Suppressor macrophage treated with lipopolysaccharide for 1 hour (primary cell): ENCODE measurements at regions not wholly inside any gene's neighbourhood (a gene's known extent, or its start where the extent isn't known, plus 50 kb on each side); places are given as distances from the start of the nearest gene placed in this dataset.

Source experiments
- DNase-seq, 3 donors: peaks; one replicate each; pipeline ENCODE4 v3.0.0-alpha.2; 2020 to 2022

DNA sequence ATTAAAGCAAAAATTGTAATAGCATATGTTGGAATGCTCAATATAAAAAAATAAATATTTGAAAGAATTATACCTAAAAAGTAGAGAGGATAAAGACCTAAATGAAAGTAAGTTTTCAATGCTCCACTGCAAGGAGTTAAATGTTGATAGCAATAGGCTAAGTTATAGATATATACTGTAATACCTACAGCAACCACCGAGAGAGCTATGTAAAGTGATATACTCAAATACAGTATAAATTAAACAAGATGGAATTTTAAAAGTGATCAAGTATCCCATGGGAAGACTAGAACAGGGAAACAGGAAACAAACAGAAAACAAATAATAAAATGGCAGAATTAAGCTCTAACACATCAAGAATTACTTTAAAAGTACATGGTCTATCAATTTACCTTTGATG lies 73.9 kb downstream of the CASP3 start:
- peak in 2 of 3 donors; percentile 13 to 20 for DNase-seq

GRCh38 chr4:184574861-184575260 lies 74.4 kb downstream of the CASP3 start:
- DNase-seq: no peak

DNA sequence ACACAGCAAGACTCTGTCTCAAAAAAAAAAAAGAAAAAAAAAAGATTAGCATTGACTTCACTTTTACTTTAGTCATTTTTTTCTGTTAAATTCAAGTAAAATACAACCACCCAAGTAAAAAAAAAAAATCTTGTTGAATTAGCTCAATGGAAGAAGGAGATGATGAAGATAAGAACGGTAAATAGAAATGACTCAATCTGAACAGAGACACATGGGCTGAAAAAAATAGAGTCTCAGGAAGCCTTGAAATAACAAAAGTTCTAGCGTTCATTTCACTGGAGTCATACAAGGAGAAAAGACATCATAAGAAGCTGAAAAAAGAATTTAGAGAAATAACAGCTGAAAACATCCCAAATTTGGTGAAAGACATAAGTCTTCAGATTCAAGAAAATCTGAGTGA lies 75.5 kb downstream of the CASP3 start:
- no peak for DNase-seq

DNA sequence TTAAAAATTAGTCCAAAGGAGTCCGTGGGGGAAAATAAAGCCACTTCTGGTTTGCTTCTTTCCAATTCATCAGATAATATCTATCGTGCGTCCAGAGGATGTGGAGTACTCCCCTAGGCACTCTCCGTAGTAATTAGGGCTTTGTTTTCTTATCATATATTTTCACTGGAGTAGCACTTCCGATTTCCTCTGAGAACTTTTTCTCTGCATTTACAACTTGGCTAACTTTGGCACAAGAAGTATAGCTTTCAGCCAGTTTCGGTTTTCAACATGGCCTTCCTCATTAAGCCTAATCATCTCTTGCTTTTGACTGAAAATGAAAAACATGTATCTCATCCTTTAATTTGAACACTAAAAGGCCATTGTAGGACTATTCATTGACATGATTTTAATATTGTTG lies 80.5 kb downstream of the CASP3 start:
- no peak for DNase-seq

GRCh38 chr4:184563621-184564020 lies 85.6 kb downstream of the CASP3 start:
- no peak for DNase-seq

- DNase-seq: no peak
These were observed 84.6 kb upstream of the IRF2 start for GRCh38 chr4:184558996-184559395.

DNA sequence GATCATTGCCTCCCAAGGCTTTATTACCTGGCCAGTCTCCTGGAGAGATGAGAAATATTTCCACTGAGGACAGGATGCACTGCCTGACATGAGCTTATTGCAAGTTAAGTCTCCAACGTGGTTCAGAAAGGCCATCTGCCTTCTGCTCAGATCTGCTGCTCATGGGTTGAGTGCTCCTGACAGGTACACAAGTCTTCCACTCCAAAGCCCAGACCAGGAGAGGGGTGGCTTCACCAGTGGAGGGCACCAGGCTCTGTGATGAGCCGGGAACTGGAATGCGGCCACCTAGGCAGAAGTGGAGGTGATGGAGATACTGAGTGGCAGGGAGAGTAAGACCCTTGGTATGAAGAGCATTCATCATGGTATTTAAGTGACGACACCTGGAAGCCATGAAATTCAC lies 79.5 kb upstream of the IRF2 start:
- DNase-seq: no peak

- DNase-seq: no peak
These were observed 76.1 kb upstream of the IRF2 start for GRCh38 chr4:184550476-184550875.

GRCh38 chr4:184548648-184549341 lies 74.4 kb upstream of the IRF2 start:
- DNase-seq: no peak

DNA sequence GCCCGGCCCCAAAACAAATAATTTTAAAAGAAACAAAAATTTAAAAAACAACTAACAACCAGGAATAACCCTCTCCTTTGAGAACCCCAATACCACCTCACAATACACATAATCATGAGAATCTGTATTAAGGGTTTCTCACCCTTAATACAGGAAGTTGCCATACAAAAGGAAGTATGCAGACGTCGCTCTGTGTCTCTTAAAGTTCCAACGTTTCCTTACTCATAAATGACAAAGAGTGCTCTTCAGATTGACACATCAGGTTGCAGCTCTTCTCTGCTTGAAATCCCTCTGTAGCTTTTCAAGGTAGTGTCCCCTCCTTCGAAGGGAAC lies 73.9 kb upstream of the IRF2 start:
- peak; percentile 48 to 62 (median 61) for DNase-seq

DNA sequence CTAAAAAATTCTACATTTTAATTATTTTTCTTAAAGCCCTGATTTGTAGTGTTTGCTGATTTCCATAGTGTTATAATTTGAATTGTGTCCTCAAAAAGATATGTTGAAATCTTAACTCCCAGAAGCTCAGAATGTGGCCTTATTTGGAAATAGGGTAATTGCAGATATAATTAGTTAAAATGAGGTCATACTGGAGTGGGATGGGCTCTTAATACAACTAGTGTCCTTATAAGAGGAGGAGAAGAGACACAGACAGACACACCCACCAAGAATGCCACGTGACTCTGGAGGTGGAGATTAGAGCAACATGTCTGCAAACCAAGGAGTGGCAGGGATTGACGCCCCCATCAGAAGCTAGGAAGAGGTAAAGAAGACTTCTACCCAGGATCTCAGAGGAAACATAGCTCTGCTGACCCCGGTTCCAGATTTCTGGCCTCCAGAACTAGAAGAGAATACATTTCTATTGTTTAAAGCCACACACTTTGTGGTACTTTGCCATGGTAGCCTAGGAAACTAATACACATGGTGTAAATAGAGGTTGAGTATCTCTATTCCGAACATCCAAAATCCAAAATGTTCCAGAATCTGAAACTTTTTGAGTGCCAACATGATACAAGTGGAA lies 70.5 kb upstream of the IRF2 start:
- DNase-seq: peak; percentile 29 to 34 (median 32)

GRCh38 chr4:184541907-184542306 lies 67.6 kb upstream of the IRF2 start:
- no peak for DNase-seq

DNA sequence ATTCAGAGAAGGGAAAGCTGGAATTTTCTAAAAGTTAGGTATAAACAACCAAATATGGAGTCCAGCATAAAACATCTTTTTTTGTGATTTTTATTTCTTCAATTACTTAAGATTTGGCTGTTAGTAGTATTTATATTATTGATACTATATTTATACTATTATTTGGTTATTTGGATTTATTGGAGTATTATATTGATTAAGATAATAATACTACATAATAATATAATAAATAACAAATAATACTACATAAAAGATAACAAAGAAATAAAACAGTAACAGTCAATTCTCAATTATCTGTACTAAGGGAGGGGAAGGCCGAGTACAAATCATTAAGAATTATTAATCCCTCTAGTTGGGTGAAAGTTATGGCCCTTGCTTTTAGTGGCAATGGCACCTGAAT lies 66.0 kb upstream of the IRF2 start:
- no peak for DNase-seq

GRCh38 chr4:184538023-184538599 lies 63.8 kb upstream of the IRF2 start:
- DNase-seq: peak; percentile 91 to 94 (median 93)

GRCh38 chr4:184537269-184538022 lies 63.1 kb upstream of the IRF2 start:
- DNase-seq: peak; percentile 97

DNA sequence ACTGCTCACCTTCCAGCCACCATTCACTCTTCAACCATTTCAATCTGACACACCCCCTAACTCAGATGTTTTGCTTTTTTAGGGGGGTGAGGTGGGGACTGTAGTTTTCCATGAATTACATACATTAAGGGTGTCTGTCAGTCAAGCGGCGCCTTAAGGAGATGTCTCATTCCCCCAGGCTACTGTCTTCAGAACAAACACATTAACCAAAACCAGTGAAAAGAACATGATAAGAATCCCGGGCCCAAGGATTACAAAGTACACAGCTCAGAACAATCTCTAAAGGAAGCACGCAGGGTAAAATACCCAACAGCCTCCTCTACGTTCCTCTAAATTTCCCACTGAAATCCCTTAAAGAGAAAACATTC lies 62.5 kb upstream of the IRF2 start:
- DNase-seq: no peak

DNA sequence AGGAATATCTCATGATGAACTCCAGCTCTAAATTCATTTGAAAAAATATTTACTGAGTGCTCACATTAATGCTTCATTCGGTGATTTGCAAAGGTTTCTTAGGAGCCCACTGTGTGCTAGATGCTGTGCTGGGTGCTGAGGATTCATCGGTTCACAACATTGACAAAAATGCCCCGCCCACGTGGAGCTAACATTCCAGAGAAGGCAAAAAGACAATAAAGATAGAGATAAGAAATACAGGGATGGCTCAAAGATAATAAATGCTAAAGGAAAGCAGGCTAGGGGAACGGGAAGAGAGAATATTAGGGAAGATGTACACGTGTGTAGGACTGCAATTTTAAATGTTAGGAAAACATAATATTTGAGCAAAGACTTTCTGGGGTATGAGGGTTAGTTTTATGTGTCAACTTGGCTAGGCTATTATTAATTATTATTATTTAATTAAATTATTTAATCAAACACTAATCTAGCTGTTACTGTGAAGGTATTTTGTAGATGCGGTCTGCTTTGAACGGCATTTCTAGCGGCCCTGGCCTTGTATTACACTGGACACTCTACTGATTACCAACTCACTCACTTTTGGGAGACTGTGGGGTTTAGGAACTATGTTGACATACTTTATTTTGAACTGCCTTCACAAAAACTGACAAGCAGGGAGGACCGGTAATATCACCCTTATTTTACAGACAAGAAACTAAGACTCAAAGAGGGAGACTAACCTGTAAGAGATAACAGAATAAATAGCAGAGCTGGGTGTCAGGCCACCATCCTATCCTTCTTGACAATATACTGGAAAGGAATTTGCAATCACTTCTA lies 61.9 kb upstream of the IRF2 start:
- DNase-seq: peak; percentile 44 to 61 (median 49)

GRCh38 chr4:184534511-184535391 lies 60.4 kb upstream of the IRF2 start:
- peak; percentile 29 to 65 (median 31) for DNase-seq

- no peak for DNase-seq
These were observed 59.6 kb upstream of the IRF2 start for GRCh38 chr4:184533908-184534307.

- DNase-seq: no peak
These were observed 56.7 kb upstream of the IRF2 start for GRCh38 chr4:184531008-184531407.

DNA sequence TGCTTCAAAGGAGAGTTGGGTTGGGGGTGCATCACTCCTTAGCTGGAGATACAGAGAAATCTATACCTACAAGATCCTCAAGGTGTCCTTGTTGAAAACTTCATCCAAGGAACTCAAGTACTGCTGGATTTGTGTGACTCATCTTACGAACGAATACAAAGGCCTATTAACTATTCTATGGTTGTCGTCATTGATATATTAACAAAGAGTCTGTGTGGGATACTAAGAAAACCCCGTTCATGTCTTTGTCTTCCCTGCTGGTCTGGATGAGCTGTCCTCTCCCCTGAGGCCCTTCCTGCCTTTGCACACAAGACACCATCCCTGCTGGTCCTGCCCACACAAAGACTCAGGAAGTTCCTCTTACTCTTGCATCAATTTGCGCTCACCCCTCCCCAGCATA lies 54.9 kb upstream of the IRF2 start:
- DNase-seq: peak; percentile 73 to 74 (median 74)

GRCh38 chr4:184528713-184529112 lies 54.4 kb upstream of the IRF2 start:
- DNase-seq: no peak
